Brain microvascular endothelial cell (primary cell): ENCODE measurements at regions not wholly inside any gene's neighbourhood (a gene's known extent, or its start where the extent isn't known, plus 50 kb on each side); places are given as distances from the start of the nearest gene placed in this dataset.

Experiments
- DNase-seq: peaks from one replicate; pipeline ENCODE4 v3.0.0-alpha.2; 2020
- H3K27ac ChIP-seq: fragments of 250-450 bp; sonication (Bioruptor Pico); 2 replicates; pipeline ENCODE4 v1.5.1; 2020; ENCODE audit warnings: mild to moderate bottlenecking, moderate library complexity
- H3K27me3 ChIP-seq: fragments of 250-450 bp; sonication (Bioruptor Pico); replicated peaks from 2 replicates; pipeline ENCODE4 v1.5.1; 2020; ENCODE audit warnings: mild to moderate bottlenecking
- H3K36me3 ChIP-seq: fragments of 250-450 bp; sonication (Bioruptor Pico); replicated peaks from 2 replicates; pipeline ENCODE4 v1.5.1; 2020; ENCODE audit warnings: mild to moderate bottlenecking
- H3K4me3 ChIP-seq: 2 replicates; pipeline ENCODE4 v1.5.1; 2011; ENCODE audit warnings: low read depth, mild to moderate bottlenecking, control low read depth, low read length, moderate library complexity
- in situ Hi-C: cut with HindIII; loops from 2 replicates; pipeline ENCODE4 v1.10.0; 2017; ENCODE audit warnings: low sequenced_read_pairs, low pct_ligation_motif_present
- TF ChIP-seq, protein P1 (sequence below): IDR thresholded peaks from 2 replicates; pipeline ENCODE4 v1.5.1; 2011; ENCODE audit warnings: low read depth, mild to moderate bottlenecking, moderate library complexity, low read length, control low read depth, inconsistent platforms; ENCODE audit errors: missing control alignments

DNA sequence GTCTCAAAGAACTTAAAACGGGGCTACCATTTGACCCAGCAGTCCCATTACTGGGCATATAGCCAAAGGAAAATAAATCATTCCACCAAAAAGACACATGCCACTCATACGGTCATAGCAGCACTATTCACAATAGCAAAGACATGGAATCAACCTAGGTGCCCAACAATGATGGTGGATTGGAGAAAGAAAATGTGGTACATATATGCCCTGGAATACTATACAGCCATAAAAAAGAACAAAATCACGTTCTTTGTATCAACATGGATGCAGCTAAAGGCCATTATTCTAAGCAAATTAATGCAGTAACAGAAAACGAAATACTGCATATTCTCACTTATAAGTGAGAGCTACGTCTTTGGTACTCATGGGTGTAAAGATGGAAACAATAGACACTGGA is 138.1 kb upstream of the NEIL3 start:
- DNase-seq = no peak
- no peaks in the 10 kb centered on the region for H3K27me3 ChIP-seq
- in situ Hi-C loops = no loop called here
- TF ChIP-seq, protein P1, sequence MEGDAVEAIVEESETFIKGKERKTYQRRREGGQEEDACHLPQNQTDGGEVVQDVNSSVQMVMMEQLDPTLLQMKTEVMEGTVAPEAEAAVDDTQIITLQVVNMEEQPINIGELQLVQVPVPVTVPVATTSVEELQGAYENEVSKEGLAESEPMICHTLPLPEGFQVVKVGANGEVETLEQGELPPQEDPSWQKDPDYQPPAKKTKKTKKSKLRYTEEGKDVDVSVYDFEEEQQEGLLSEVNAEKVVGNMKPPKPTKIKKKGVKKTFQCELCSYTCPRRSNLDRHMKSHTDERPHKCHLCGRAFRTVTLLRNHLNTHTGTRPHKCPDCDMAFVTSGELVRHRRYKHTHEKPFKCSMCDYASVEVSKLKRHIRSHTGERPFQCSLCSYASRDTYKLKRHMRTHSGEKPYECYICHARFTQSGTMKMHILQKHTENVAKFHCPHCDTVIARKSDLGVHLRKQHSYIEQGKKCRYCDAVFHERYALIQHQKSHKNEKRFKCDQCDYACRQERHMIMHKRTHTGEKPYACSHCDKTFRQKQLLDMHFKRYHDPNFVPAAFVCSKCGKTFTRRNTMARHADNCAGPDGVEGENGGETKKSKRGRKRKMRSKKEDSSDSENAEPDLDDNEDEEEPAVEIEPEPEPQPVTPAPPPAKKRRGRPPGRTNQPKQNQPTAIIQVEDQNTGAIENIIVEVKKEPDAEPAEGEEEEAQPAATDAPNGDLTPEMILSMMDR = no peak
- H3K36me3 ChIP-seq = no peaks in the 10 kb centered on the region
- H3K4me3 ChIP-seq = no peak overlapping the region
- H3K27ac ChIP-seq = no peak overlapping the region

DNA sequence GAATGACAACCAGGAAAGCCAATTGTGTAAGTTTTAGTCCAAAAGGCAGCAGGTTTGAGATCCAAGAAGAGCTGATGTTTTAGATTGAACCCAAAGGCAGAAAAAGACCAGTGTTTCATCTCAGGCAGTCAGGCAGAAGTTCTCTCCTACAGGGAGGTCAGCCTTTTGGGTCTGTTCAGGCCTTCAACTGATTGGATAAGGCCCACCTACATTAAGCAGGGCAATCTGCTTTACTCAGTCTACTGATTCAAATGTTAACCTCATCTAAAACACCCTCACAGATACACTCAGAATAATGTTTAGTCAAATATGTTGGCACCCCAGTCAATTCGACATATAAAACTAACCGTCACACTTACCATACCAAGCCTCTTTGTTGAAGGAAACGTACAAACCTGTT is 134.2 kb upstream of the NEIL3 start:
- TF ChIP-seq, protein P1 = no peak
- Histone ChIP-seq H3K27ac (no peak overlapping the region), H3K36me3 (no peaks in the 10 kb centered on the region), H3K4me3 (no peak overlapping the region), H3K27me3 (no peaks in the 10 kb centered on the region)
- no peak for DNase-seq
- in situ Hi-C loops = no loop called here

DNA sequence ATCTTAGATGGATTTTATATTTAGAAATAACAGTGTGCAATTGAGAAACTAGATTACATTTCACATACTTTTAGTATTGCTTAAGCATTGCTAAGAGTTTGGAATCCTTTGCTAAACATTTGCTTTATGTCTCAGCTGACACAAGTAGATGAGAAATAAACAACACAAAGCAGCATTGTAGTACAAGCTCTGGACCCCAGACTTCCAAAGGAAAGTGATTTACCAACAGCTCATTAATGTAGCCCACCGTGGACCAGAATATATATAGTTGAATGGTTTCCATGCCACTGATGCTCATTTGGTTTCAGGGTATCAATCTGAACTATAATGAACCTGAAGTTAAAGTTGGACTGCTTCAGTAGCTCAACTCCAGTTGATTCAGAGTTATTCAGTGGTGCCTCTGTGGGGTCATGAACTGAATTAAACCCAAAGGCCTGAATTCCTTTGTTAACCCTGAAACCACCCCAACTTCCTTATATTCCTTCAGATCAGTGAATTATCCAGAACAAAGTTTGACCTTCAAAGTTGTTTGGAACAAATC is 132.1 kb upstream of the NEIL3 start:
- peak; percentile 20 for DNase-seq
- Histone ChIP-seq H3K27ac (peak overlapping the region; percentile 63), H3K27me3 (no peaks in the 10 kb centered on the region), H3K36me3 (no peaks in the 10 kb centered on the region), H3K4me3 (no peak overlapping the region)
- in situ Hi-C loops = no loop called here
- TF ChIP-seq, protein P1 = no peak

DNA sequence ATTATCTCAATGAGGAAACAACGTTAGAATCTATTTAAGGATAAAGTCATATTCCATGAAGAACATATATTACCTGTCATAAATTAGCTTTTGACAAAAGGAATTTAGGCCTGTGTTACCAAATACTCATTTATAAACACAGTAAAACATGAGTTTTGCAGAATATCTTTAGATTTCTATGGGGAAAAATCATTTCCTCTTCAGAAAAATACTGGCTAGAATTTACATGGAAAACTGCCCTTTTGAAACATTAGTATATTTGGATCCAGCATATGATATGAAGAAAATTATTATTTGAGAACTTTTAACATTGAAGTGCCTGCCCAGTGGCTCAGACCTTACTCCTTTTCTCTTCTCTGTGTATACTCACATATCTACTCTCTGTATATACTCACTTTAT is 131.4 kb upstream of the NEIL3 start:
- peak overlapping the region; percentile 63 for H3K27ac ChIP-seq
- no peak overlapping the region for H3K4me3 ChIP-seq
- H3K36me3 ChIP-seq = no peaks in the 10 kb centered on the region
- no peak for DNase-seq
- H3K27me3 ChIP-seq = no peaks in the 10 kb centered on the region
- in situ Hi-C loops = no loop called here
- TF ChIP-seq, protein P1 = no peak

DNA sequence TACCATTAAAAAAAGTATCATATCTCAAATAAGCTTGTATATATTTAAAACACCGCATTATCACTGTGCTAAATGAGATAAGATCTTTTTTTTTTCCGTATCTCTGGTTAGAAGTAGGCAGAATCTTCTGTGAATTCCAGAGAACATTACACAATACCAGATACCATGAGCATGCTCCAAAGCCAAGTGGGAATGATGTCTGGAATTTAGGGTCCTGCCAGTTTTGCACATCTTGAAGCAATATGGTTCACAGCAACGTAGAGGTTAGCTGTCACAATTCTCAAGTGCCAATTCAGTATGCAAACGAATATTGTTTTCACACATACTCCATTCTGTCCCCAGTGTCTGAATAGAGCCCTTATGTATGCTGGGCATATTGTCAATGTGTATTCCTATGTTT is 127.5 kb upstream of the NEIL3 start:
- DNase-seq = no peak
- Histone ChIP-seq H3K4me3 (no peak overlapping the region), H3K27me3 (no peaks in the 10 kb centered on the region), H3K27ac (no peak overlapping the region), H3K36me3 (no peaks in the 10 kb centered on the region)
- in situ Hi-C loops = no loop called here
- TF ChIP-seq, protein P1 = no peak

DNA sequence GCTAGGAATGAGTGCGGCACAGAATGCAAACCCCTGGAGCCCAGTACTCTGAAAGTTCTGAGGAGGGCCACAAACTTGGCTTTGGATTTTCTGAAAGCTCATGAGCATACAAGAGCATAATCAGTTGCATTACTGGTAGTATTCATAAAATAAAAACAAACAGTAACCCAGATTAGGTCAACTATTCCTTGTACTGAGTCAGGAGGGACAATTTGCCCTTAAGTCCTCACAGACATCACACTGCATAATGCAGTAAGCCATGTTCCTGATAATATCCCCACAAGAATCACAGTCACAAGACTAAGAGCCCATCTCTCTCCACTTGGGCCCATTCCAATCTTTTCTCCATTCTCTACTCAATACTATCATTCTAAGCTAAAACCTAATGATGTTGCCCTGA is 126.9 kb upstream of the NEIL3 start:
- TF ChIP-seq, protein P1 = no peak
- Histone ChIP-seq H3K36me3 (no peaks in the 10 kb centered on the region), H3K27me3 (no peaks in the 10 kb centered on the region), H3K27ac (no peak overlapping the region), H3K4me3 (no peak overlapping the region)
- DNase-seq = no peak
- in situ Hi-C loops = no loop called here
